GM04503 (cell line): ENCODE measurements at regions not wholly inside any gene's neighbourhood (a gene's known extent, or its start where the extent isn't known, plus 50 kb on each side); places are given as distances from the start of the nearest gene placed in this dataset.

Source experiments
- DNase-seq: peaks from one replicate; pipeline ENCODE4 v3.0.0-alpha.2; 2012; ENCODE audit warnings: low read depth

DNA sequence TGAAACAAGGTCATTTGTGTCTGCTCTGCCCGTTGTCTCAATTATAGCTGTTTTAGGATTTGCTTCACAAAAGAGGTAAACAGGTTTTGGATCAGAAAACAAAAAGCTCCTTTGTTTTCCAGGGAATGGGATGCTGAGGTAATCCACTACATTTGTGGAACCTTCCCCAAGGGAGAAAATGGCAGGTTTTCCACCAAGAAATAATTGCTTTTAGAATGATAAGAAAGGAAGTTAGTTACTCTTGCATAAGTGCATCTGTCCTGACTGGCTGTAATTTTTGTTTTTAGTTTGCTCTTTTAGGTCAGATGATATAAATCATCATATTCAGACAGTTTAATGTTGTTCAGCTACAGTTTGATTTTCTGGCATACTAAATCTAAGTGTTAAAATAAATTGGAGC, 198.5 kb upstream of the COL8A1 start:
- peak; percentile 41 for DNase-seq

DNA sequence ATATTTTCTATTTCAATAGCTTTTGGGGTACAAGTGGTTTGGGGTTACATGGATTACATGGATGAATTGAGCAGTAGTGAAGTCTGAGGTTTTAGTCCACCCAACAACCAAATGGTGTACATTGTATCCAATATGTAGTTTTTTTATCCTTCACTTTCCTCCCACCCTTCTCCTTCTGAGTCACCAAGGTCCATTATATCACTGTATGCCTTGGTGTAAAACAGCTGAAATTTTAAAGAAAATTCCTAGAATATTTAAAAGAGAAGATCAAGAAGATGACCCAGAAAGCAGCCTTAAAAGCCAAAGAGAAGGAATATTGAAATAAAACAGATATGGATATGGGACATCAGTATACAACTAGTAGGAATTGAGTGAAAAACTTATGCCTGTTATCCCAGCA, 204.2 kb upstream of the COL8A1 start:
- DNase-seq = no peak

DNA sequence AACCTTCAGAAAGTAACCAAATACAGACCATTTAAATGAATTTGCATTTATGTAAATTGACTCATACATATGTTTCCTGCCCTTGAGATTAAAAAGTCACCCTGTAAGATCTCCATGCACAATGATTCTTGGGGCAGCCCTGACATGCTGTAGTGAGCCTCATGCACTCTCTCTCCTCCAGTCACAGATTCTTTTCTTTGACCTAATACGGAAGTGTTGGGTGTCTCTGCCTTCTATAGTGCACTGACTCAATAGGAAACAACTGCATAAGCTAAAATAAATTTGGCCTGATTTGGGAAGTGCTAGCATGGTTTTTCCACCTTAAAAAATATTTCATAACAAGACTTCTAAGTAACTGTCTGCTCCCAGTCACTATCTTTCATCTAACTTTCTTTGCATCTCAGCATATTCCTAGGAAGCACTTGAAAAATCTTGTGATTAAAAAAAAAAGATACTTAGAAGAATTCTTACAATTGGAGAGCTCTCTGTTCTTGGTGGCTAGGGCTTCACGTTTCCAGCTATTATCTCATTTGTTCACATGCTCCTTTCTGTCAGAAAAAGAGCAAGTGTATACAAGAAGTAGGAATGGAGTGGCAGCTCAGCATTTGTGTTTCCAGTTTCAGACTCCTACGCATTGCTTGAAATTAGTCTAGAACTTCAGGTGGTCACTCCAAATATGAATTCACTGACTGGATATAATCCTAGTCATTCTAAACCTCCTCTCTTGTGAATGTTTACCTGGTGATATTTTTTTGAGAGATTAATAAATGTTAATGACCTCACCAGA, 207.9 kb upstream of the COL8A1 start:
- no peak for DNase-seq

DNA sequence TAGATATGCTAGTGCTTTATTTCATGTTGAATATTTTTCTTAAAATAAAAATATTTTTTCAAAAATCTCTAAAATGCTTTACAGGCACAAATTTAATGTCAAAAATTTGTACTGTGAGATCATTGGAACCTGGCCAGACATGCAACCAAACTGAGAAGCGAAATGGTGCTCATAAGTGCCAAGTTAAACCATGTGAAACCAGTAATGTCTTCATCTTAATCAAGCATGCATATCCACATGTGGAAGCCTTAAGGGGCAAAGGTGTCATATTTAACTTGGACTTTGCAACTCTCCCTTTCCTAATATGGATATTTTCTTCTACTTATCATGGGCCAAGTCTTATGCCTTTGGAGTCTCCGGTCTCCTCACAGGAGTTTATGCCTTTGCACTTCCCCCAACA, 208.9 kb upstream of the COL8A1 start:
- DNase-seq = no peak

DNA sequence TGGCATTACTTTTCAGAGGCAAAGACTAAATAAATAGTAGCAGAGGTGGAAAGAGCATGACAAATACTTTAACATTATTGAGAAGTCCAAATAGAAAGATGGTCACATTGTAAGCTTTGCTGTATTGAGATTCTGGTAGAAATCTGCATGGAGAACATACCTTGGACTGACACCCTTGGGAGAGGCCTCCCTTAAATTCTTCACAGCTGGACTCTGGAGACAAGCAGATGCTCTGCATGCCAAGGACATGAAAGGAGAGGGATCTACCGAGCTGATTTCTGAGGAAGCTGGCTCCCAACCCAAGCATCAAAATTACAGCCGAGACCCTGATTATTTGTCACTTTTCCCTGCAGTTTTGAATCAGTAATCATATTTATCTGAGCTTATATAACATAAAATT, 212.5 kb upstream of the COL8A1 start:
- DNase-seq = no peak

DNA sequence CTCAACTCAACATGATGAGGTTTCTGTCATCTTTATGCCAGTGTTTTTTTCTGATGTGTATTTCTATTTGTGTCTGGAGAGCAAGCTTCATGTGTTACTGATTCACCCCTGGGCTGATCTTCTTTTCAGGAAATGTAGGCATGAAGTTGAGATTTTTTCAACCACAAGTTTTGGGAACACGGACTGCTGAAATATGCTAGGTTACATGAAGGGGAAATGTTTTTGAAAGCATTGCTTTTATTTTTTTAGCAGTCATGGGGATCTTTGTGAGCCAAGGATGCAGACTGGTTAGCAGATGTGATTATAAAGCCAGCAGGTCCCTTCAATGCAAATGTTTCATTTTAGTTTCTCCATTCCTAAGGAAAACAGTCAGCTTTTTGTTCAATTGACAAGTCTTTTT, 219.3 kb upstream of the COL8A1 start:
- peak; percentile 92 for DNase-seq

DNA sequence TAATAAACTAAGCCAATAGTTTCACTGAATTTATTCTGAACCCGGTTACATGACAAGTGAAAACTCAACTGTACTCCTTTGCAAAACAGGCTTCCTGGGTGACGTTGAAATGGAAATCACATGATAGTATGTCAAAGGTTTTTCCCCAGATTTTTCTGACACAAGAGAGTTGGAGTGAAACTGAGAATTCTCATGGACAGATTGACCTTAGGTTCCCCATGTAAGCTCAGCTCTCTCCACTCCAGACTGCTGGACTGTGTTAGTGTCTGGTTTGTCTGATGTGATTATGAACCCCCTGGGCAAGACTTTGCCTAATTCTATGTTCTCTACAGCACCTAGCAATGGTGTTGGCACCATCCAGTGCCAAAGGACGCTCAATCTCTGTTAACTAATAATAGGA, 219.7 kb upstream of the COL8A1 start:
- DNase-seq = no peak

DNA sequence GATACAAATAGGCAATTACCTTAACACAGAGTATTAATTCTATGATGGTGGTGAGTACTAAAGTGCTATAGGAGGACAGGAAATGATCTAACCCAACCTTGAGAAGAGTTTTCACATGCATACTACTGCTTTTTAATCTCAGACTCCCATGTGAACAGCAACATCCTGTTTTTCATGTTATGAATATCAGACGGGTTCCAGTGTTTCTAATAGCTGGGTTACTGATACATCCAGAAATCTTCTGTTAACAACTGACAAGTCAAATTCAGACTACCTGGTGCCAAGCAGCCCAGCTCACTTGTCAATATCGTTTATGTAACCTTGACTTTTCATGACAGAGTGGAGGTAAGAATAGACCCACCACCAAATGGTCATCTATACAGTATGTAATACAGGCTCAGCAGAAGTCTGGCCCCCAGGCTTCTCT, 220.2 kb upstream of the COL8A1 start:
- no peak for DNase-seq

DNA sequence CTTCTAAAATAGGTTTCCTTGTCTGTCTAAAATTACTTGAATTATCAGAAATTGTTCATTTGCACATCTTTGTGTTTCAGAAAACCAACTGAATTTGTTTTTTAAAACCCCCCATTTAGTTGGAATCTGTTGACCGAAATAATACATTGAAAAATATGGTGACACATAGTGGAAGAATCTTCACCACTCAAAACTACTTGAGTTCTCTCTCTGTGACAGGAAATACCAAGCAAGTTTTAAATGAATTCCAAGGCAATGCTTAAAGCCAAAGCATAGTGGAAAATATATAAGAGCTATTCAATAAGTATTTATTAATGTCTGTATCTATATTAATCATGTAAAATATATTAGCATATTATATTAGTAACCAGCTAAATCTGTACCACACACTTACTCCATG, 224.9 kb upstream of the COL8A1 start:
- peak; percentile 60 for DNase-seq

DNA sequence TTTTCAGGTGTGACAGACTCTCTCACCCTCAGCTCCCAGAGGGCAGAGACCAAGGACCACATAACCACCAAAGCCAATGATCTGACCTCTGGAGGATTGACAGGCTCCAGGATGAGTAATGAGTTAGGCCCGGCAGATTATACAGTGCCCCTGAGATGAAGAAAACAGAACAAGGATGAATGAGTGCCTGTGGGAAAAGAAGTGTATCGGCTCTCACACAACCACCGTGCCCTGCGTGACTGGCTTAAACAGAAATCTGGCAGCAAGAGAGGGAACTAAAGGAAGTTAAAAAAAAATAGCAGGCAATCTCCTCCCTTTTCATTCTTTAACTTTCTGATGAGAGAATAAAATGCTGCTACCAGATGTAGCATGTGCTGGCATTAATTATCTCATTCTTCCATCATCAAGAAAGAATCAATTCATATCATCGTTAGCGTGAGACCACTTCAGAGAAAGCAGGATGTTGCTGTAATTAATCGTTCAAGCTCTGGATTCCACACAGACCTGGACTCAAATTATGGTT, 227.5 kb upstream of the COL8A1 start:
- DNase-seq = peak; percentile 98

DNA sequence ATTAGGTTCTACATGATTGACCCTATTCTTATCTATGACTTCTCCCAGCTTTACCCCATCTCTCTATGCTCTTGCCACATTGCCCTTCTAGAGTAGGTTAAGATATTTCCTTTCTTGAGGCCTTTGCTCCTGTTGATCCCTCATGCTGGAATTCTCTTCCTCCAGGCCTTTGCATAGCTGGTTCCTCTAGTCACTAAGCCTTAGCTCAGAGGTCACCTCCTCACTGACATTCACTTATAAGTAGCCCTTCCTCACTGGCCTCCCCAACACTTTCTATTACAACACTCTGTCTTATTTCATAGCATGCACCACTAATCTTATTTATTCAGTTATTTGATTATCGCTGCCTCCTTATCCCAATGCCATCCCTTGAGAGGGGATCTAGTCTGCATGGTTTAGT, 228.4 kb upstream of the COL8A1 start:
- DNase-seq = no peak

DNA sequence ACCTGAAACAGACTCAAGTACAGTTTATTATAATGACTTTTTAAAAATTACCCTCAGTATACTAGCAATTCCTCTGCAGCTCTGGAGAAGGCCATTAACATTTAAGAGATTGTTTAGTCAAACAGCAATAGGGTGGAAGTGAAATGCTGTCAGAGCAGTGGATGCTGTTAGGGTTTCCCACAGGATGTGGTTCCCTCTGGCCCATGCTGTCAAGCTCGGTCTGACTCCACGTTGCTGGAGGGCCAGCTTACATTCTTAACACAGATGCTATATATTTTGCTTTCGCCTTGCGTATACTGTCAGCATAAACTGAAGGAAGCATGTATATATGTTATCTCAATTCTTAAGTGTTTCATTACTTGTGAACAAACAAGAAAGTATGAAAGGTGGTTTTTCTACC, 231.1 kb upstream of the COL8A1 start:
- DNase-seq = no peak

DNA sequence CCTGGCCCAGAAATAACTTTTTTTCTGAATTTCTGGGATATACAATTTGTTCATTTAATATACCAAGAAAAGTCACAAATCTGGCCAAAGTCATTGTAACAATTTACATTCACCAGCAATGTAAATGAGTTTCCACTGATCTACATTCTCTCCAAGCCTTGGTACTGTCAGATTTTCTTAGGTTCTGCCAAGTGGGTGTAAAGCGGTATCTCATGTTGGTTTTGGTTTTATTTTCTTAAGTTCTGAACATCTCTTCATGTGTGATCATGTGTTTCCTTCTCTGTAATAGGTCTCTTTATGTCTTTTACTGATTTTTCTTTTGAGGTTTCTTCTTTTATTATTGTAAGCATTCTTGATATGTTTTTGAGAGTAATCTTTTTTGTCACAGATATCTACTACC, 235.6 kb upstream of the COL8A1 start:
- no peak for DNase-seq

DNA sequence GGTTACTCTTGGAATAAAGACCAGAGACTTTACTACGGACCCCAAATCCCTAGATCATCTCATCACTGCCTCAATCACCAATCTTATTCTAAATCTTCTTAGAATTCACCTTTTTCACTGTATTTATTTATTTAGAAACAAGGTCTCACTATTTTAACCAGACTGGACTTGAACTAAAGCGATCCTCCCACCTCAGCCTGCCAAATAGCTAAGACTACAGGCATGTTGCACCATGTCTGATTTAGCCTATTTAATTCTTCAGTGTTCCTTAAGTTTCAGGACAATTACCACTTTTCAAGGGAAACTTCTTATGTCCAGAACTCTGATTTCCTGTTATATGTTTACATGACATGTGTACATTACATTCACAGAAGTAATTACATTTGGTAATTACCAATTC, 238.0 kb upstream of the COL8A1 start:
- DNase-seq = no peak

DNA sequence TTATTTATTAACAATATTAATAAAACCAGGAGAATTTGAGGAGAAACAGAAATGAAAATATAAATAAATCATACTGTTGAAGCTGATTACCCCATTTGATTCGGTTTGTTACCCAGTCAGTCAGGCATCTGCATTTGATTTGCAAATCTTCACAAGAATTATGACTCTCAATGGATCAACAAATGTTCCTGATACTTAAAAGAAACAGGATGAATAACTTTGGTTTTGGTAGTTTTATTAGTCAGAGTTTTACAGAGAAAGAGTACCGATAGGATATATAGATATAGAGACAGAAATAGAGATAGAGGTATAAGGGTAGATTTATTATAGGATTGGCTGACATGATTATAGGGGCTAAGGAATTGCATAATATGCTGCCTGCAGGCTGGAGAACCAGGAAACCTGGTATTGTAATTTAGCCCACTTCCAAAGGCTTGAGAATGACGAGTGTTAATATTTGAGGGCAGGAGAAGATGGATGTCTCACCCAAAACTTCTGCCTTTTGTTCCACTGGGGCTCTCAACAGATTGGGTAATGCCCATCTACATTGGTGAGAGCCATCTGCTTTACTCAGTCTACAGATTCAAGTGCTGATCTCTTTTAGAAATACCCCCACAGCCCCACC, 241.6 kb upstream of the COL8A1 start:
- peak; percentile 55 for DNase-seq

DNA sequence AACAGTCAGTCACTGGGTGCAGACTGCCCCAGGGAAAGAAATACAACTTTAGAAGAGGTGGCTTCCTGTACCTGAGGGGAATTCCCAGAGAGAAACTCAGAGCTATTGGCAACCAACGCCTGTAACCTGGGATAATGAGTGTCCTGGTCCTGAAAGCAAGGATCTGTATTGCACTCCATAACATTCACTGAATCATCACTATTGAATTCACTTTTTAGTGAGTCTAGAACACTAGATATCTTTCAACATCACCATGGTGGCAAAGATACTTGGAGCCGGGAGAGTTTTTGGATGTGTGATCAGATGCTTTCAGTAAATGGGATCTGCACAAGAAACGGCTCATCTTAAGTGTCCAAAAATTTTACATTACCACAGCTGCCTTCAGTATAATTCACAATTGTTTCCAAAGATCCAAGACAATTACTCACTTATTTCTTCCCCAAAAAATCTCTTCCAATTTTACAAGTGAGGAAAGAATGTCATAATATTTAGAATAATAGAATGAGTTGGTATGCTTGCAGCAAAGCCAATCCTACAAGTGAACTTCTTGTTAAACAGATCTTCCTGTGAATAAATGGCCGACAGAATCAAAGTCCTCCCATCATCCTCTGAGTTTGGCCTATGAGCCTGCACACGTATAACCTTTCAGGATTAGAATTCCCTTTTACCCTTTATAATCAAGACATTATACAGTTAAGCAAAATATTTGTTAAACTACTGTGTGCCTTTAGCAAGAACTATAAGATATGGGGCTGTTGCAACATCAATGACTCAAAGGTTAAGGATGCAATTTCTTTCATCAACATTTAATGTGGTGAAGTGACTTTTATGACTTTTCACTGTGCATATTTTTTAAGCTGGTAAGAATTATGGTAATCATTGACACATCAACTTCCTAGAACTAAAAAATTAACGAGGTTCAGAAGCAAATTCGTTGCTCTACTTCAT, 243.3 kb upstream of the COL8A1 start:
- DNase-seq = peak; percentile 94

DNA sequence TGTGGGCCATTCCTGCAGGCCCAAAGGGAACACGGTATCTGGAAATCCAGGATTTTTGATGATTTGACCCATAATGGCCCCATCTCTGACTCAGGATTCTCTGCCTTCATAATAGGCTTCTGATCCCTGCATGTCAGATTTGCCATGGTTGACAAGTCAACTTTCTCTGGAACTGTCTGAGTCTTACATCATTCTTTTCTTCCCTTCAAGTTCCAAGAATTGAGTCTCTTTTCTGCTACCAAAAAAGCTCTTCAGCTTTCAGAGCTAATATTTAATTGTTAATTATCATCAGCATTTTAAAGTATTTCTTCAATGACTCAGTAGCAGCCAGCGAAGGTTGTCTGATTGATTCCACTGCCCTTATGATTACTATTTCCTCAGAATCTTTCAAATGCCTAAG, 244.4 kb upstream of the COL8A1 start:
- DNase-seq = no peak

DNA sequence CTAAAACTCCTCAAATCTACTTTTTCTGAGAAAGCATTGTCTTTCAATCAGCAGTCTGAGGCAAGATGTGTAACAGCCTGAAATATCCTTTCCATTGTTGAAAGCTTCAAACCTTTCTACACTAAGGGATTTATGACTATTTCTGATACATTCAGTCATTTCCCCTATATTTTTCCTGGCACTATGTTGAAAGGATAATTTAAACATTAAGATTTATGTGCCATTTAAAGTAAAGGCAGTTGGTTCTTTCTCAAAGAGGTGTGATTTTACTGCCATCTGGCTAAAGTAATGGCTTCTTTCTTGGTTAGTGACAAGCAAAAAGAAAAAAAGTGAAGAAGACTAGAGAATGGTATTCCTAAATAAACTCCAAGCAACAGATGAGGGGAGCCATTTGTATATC, 249.6 kb upstream of the COL8A1 start:
- no peak for DNase-seq

DNA sequence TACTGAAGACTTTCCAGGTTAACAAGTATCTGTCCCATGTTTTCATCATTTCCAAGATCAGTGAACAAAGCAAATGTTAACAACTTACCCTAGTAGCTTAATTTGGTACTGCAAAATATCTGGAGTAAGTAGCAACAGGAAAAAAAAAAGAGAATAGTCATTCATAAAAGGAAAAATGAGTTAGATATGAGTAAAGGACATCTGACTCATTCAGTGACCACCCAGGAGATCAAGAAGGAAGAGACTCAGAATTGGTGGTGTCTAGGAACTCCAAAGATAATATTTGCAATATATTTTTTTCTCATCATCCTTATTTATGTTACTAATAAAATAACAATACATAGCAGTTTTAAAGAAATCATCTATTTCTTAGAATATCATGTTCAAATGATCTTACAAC, 253.8 kb upstream of the COL8A1 start:
- no peak for DNase-seq

DNA sequence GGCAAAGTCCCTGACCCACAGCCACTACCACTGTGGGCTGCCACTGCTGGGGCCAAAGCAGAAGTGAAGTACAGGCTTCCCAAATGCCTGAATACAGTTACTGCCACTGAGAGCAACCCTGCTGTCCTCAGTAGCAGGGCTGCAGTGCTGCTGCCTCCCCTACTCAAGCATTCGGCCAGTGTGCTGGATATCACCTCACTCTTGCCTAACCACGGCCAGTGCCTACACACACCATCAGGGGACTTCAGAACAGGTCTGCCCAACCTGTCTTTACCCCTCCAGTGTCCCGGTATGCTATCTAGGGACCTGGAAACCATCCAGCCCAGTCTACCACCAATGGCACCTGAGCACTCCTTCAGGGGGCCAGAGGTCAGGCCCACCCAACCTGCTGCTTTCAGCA, 261.5 kb upstream of the COL8A1 start:
- DNase-seq = no peak

DNA sequence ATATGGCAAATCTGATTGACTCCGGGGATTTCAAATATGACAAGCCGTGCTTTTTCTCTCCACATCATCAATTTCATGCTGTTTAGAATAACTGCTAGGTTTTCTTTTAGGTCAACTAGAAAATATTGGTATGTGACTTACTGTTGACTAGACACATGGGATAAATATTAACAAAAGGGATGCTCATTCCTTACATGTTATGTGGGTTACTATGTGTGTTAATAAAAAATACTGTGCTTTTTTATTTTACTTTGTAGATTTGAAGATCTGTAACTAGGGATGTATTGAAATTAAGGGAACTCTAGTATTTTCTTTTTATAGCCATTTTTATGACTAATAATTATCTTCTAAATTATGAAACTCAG, 264.6 kb upstream of the COL8A1 start:
- DNase-seq = no peak

DNA sequence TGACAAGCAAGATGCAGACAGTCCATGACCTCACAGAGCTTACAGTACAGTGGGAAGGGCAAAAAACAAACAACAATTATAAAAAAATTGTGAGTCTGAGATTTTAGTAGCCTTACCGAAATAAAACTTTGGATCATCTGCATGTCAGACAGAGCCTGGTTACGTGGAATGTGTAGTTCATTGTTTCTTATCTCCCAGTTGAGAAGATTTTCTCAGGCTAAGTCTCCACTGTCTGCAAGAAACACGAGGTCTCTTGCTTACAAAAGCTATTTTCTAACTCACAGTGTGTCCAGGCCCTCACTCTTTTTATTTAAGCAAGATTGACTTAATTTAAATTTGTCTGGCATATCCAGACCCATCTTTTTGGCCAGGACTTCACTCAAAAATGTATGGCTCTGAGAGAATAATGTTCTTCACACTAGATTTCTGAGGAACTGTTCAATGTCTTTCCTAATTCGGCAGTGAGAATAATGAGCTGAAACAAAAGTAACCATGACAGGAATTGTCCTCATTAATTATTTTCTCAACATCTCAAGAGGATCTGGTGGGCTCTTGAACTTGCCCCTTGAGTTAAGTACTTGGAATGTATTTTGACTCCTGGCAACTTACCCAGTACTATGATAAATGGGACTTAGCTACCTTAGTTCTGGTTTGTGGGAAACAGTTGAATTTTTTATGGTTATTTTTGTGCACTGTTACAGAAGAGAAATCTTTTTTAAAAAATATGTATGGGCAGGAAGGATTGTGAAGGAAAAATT, 265.1 kb upstream of the COL8A1 start:
- no peak for DNase-seq
